ENCODE measurements at regions not wholly inside any gene's neighbourhood (a gene's known extent, or its start where the extent isn't known, plus 50 kb on each side); places are given as distances from the start of the nearest gene placed in this dataset.

GRCh38 chr3:139737682-139738361 is 60.0 kb upstream of the NMNAT3 start:
- no peaks in the 10 kb centered on the region for H3K27me3 ChIP-seq
- no peaks in the 10 kb centered on the region for H3K9me3 ChIP-seq
- DNase-seq (no peak), ATAC-seq (no peak)
- intact Hi-C loops (cut with DNase I): no loop called here
- TF ChIP-seq CTCF (IDR thresholded peaks at IDR 0.05): no peak
- no peak for TF ChIP-seq POLR2A (IDR thresholded peaks at IDR 0.05)
- no peaks in the 10 kb centered on the region for H3K4me1 ChIP-seq
- H3K4me3 ChIP-seq: no peak overlapping the region
- no peaks in the 10 kb centered on the region for H3K36me3 ChIP-seq
- 70% methylated on average over 4 of the region's 7 CpGs for WGBS (ENCODE audit: insufficient coverage, low coverage, low lambda C conversion rate, missing lambda C conversion rate)
- H3K27ac ChIP-seq: no peak overlapping the region

GRCh38 chr3:139735191-139735590 is 57.4 kb upstream of the NMNAT3 start:
- TF ChIP-seq POLR2A (IDR thresholded peaks at IDR 0.05): no peak
- TF ChIP-seq CTCF (IDR thresholded peaks at IDR 0.05): no peak
- DNase-seq: no peak
- ATAC-seq: no peak
- intact Hi-C loops (cut with DNase I): no loop called here
- no peaks in the 10 kb centered on the region for H3K36me3 ChIP-seq
- no peak overlapping the region for H3K27ac ChIP-seq
- no peaks in the 10 kb centered on the region for H3K9me3 ChIP-seq
- no peaks in the 10 kb centered on the region for H3K27me3 ChIP-seq
- no peak overlapping the region for H3K4me3 ChIP-seq
- no peaks in the 10 kb centered on the region for H3K4me1 ChIP-seq
- WGBS (ENCODE audit: insufficient coverage, low coverage, low lambda C conversion rate, missing lambda C conversion rate): 64% methylated on average over 3 of the region's 6 CpGs

- WGBS (ENCODE audit: insufficient coverage, low coverage, low lambda C conversion rate, missing lambda C conversion rate): 83% methylated on average over 1 of the region's 1 CpG
- intact Hi-C loops (cut with DNase I): no loop called here
- no peak overlapping the region for H3K27ac ChIP-seq
- no peak for ATAC-seq
- no peaks in the 10 kb centered on the region for H3K36me3 ChIP-seq
- DNase-seq: no peak
- TF ChIP-seq CTCF (IDR thresholded peaks at IDR 0.05) (no peak), POLR2A (IDR thresholded peaks at IDR 0.05) (no peak)
- H3K4me3 ChIP-seq: no peak overlapping the region
- no peaks in the 10 kb centered on the region for H3K27me3 ChIP-seq
- no peaks in the 10 kb centered on the region for H3K9me3 ChIP-seq
- no peaks in the 10 kb centered on the region for H3K4me1 ChIP-seq
Observed at GRCh38 chr3:139732729-139733128, 55.0 kb upstream of the NMNAT3 start.

- H3K36me3 ChIP-seq: no peaks in the 10 kb centered on the region
- 59% methylated on average over 2 of the region's 2 CpGs for WGBS (ENCODE audit: insufficient coverage, low coverage, low lambda C conversion rate, missing lambda C conversion rate)
- TF ChIP-seq POLR2A (IDR thresholded peaks at IDR 0.05) (no peak), CTCF (IDR thresholded peaks at IDR 0.05) (no peak)
Observed at GRCh38 chr3:139729300-139729699, 51.5 kb upstream of the NMNAT3 start.

More at GRCh38 chr3:139729300-139729699, 51.5 kb upstream of the NMNAT3 start:
- Histone ChIP-seq H3K4me1 (no peaks in the 10 kb centered on the region), H3K9me3 (no peaks in the 10 kb centered on the region), H3K27me3 (no peaks in the 10 kb centered on the region), H3K27ac (no peak overlapping the region), H3K4me3 (no peak overlapping the region)
- ATAC-seq: no peak
- intact Hi-C loops (cut with DNase I): no loop called here
- DNase-seq: no peak
